Loucy (cell line): ENCODE measurements at regions not wholly inside any gene's neighbourhood (a gene's known extent, or its start where the extent isn't known, plus 50 kb on each side); places are given as distances from the start of the nearest gene placed in this dataset.
A peak's percentile ranks its signal among the peaks of the same experiment; 100 is the strongest.

Experiments used
- H2AFZ ChIP-seq: fragments of 200-600 bp; sonication (generic); 2 replicates; pipeline ENCODE4 v1.6.0; 2016; ENCODE audit warnings: antibody characterized with exemption, mild to moderate bottlenecking, low read length, moderate library complexity
- H3F3A ChIP-seq: fragments of 200-600 bp; 2 replicates; pipeline ENCODE4 v1.6.0; 2016; ENCODE audit warnings: antibody characterized with exemption, low read depth, mild to moderate bottlenecking
- H3K27me3 ChIP-seq: fragments of 200-600 bp; sonication (generic); 2 replicates; pipeline ENCODE4 v1.6.1; 2014; ENCODE audit warnings: low read length, mild to moderate bottlenecking; ENCODE audit not compliant: insufficient read depth, poor library complexity, severe bottlenecking
- H3K36me3 ChIP-seq: fragments of 200-600 bp; sonication (generic); 2 replicates; pipeline ENCODE4 v1.6.1; 2016; ENCODE audit warnings: low read length; ENCODE audit not compliant: insufficient read depth
- H3K4me1 ChIP-seq: fragments of 200-600 bp; sonication (generic); 2 replicates; pipeline ENCODE4 v1.5.1; 2014; ENCODE audit warnings: low read length, mild to moderate bottlenecking; ENCODE audit not compliant: insufficient read depth, poor library complexity, severe bottlenecking
- H3K4me2 ChIP-seq: fragments of 200-600 bp; sonication (generic); 2 replicates; pipeline ENCODE4 v1.6.0; 2014; ENCODE audit warnings: antibody characterized with exemption, low read length, low read depth, mild to moderate bottlenecking; ENCODE audit not compliant: poor library complexity, severe bottlenecking
- H3K4me3 ChIP-seq: fragments of 200-600 bp; sonication (generic); 2 replicates; pipeline ENCODE4 v1.5.1; 2014; ENCODE audit warnings: low read length, mild to moderate bottlenecking, mixed read lengths; ENCODE audit not compliant: poor library complexity, severe bottlenecking
- H3K79me2 ChIP-seq: fragments of 200-600 bp; sonication (generic); 2 replicates; pipeline ENCODE4 v1.6.1; 2014; ENCODE audit warnings: low read length; ENCODE audit not compliant: insufficient read depth
- H3K9ac ChIP-seq: fragments of 200-600 bp; sonication (generic); 2 replicates; pipeline ENCODE4 v1.6.0; 2014; ENCODE audit warnings: mild to moderate bottlenecking, low read depth, low read length, moderate library complexity; ENCODE audit not compliant: poor library complexity, severe bottlenecking
- H3K9me2 ChIP-seq: fragments of 200-600 bp; sonication (generic); replicated peaks from 2 replicates; pipeline ENCODE4 v1.6.1; 2016; ENCODE audit warnings: low read depth, low read length, mixed read lengths
- H3K9me3 ChIP-seq: fragments of 200-600 bp; sonication (generic); 2 replicates; pipeline ENCODE4 v1.6.1; 2014; ENCODE audit warnings: mild to moderate bottlenecking, antibody characterized with exemption, low read length, low read depth; ENCODE audit not compliant: insufficient read depth
- H4K20me1 ChIP-seq: fragments of 200-600 bp; sonication (generic); 2 replicates; pipeline ENCODE4 v1.6.0; 2014; ENCODE audit warnings: antibody characterized with exemption, low read length, mild to moderate bottlenecking; ENCODE audit not compliant: insufficient read depth, poor library complexity, severe bottlenecking
- EZH2phosphoT487 ChIP-seq: fragments of 200-600 bp; IDR thresholded peaks from 2 replicates; pipeline ENCODE4 v1.6.1; 2018; ENCODE audit warnings: antibody characterized with exemption, mild to moderate bottlenecking, moderate library complexity, borderline replicate concordance
- TF ChIP-seq, protein P1 (sequence below): fragments of 200-600 bp; sonication (generic); conservative IDR thresholded peaks from 2 replicates; pipeline ENCODE4 v1.5.1; 2014; ENCODE audit warnings: mild to moderate bottlenecking, antibody characterized with exemption, low read length

DNA sequence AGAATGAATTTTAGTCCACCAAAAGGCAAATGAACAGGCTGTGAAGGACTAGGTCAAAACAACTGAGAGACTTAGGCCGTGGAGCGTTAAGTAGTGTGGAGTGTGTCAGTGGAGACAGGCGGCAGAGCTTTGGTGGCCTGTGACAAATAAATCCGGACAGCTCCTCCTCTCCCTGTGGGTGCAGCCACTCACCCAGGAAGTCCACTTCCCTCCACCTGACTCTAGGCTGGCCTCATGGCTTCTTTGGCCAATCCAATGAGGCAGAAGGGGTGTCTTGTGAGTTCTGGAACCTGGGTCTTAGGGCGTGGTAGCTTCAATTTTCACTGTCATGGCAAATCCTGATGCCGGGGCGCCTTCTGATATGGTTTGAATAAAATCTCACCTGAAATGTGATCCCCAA, 180.9 kb upstream of the C14orf180 start:
- Histone ChIP-seq H3K9ac (no peak overlapping the region), H3K27me3 (no peaks in the 10 kb centered on the region), H3K9me3 (no peaks in the 10 kb centered on the region), H3K9me2 (no peaks in the 10 kb centered on the region), H3K79me2 (no peaks in the 10 kb centered on the region), H3F3A (no peaks in the 10 kb centered on the region), H2AFZ (no peak overlapping the region), H3K4me2 (no peak overlapping the region), H4K20me1 (no peaks in the 10 kb centered on the region), H3K4me1 (peaks cover 21% of the 10 kb centered on the region), H3K36me3 (no peaks in the 10 kb centered on the region), H3K4me3 (no peak overlapping the region)
- TF ChIP-seq, protein P1, sequence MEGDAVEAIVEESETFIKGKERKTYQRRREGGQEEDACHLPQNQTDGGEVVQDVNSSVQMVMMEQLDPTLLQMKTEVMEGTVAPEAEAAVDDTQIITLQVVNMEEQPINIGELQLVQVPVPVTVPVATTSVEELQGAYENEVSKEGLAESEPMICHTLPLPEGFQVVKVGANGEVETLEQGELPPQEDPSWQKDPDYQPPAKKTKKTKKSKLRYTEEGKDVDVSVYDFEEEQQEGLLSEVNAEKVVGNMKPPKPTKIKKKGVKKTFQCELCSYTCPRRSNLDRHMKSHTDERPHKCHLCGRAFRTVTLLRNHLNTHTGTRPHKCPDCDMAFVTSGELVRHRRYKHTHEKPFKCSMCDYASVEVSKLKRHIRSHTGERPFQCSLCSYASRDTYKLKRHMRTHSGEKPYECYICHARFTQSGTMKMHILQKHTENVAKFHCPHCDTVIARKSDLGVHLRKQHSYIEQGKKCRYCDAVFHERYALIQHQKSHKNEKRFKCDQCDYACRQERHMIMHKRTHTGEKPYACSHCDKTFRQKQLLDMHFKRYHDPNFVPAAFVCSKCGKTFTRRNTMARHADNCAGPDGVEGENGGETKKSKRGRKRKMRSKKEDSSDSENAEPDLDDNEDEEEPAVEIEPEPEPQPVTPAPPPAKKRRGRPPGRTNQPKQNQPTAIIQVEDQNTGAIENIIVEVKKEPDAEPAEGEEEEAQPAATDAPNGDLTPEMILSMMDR, result no peak

- Histone ChIP-seq H4K20me1 (no peaks in the 10 kb centered on the region), H2AFZ (no peak overlapping the region), H3K4me2 (no peak overlapping the region), H3K27me3 (no peaks in the 10 kb centered on the region), H3F3A (no peaks in the 10 kb centered on the region), H3K4me1 (peaks cover 14% of the 10 kb centered on the region), H3K9me3 (no peaks in the 10 kb centered on the region), H3K9me2 (no peaks in the 10 kb centered on the region), H3K79me2 (no peaks in the 10 kb centered on the region), H3K9ac (no peak overlapping the region), H3K4me3 (no peak overlapping the region), H3K36me3 (no peaks in the 10 kb centered on the region)
- TF ChIP-seq EZH2phosphoT487, result no peak
- TF ChIP-seq, protein P1, result peak; percentile 38
These were observed 180.0 kb upstream of the C14orf180 start for GRCh38 chr14:104399432-104400155.

GRCh38 chr14:104400355-104400754, 179.2 kb upstream of the C14orf180 start:
- Histone ChIP-seq H3K9me2 (no peaks in the 10 kb centered on the region), H3K9ac (no peak overlapping the region), H3K4me2 (no peak overlapping the region), H3K4me3 (no peak overlapping the region), H3K79me2 (no peaks in the 10 kb centered on the region), H3F3A (no peaks in the 10 kb centered on the region), H4K20me1 (no peaks in the 10 kb centered on the region), H2AFZ (no peak overlapping the region), H3K36me3 (no peaks in the 10 kb centered on the region), H3K27me3 (no peaks in the 10 kb centered on the region), H3K9me3 (no peaks in the 10 kb centered on the region), H3K4me1 (peaks cover 6% of the 10 kb centered on the region)
- TF ChIP-seq, protein P1, result no peak
- TF ChIP-seq EZH2phosphoT487, result no peak
